GM18909 (cell line): ENCODE measurements at regions not wholly inside any gene's neighbourhood (a gene's known extent, or its start where the extent isn't known, plus 50 kb on each side); places are given as distances from the start of the nearest gene placed in this dataset.

Experiments used
- ATAC-seq: cut with Tn5 transposase; IDR thresholded peaks from one replicate; pipeline ENCODE4 v1.9.1; 2021; ENCODE audit warnings: mild to moderate bottlenecking; ENCODE audit not compliant: unreplicated experiment, poor library complexity

GRCh38 chr3:104796556-104796955 lies 570.2 kb upstream of the ALCAM start:
- no peak for ATAC-seq

GRCh38 chr3:104805042-104805441 lies 561.7 kb upstream of the ALCAM start:
- no peak for ATAC-seq

- ATAC-seq, result no peak
Observed at GRCh38 chr3:104805508-104805907, 561.2 kb upstream of the ALCAM start.

- no peak for ATAC-seq
Observed at GRCh38 chr3:104810896-104811295, 555.8 kb upstream of the ALCAM start.

- ATAC-seq, result no peak
Observed at GRCh38 chr3:104816008-104816407, 550.7 kb upstream of the ALCAM start.

GRCh38 chr3:104816716-104817115 lies 550.0 kb upstream of the ALCAM start:
- no peak for ATAC-seq

GRCh38 chr3:104819333-104819732 lies 547.4 kb upstream of the ALCAM start:
- ATAC-seq, result no peak

- no peak for ATAC-seq
Observed at GRCh38 chr3:104820959-104821358, 545.8 kb upstream of the ALCAM start.

- no peak for ATAC-seq
Observed at GRCh38 chr3:104825116-104825515, 541.6 kb upstream of the ALCAM start.

- no peak for ATAC-seq
Observed at GRCh38 chr3:104831071-104831470, 535.6 kb upstream of the ALCAM start.

- no peak for ATAC-seq
Observed at GRCh38 chr3:104832530-104832929, 534.2 kb upstream of the ALCAM start.

- no peak for ATAC-seq
Observed at GRCh38 chr3:104835376-104835775, 531.3 kb upstream of the ALCAM start.

- ATAC-seq, result no peak
Observed at GRCh38 chr3:104846270-104846669, 520.4 kb upstream of the ALCAM start.

- no peak for ATAC-seq
Observed at GRCh38 chr3:104849070-104849469, 517.6 kb upstream of the ALCAM start.

- no peak for ATAC-seq
Observed at GRCh38 chr3:104854468-104854867, 512.2 kb upstream of the ALCAM start.

GRCh38 chr3:104855702-104856101 lies 511.0 kb upstream of the ALCAM start:
- ATAC-seq, result no peak

- no peak for ATAC-seq
Observed at GRCh38 chr3:104856741-104857140, 510.0 kb upstream of the ALCAM start.

GRCh38 chr3:104868291-104868690 lies 498.4 kb upstream of the ALCAM start:
- no peak for ATAC-seq

- ATAC-seq, result no peak
Observed at GRCh38 chr3:104870276-104870675, 496.4 kb upstream of the ALCAM start.

GRCh38 chr3:104873331-104873730 lies 493.4 kb upstream of the ALCAM start:
- no peak for ATAC-seq

GRCh38 chr3:104878395-104878794 lies 488.3 kb upstream of the ALCAM start:
- no peak for ATAC-seq

- ATAC-seq, result no peak
Observed at GRCh38 chr3:104879919-104880318, 486.8 kb upstream of the ALCAM start.

GRCh38 chr3:104885214-104885814 lies 481.4 kb upstream of the ALCAM start:
- peak; percentile 40 for ATAC-seq
